ENCODE measurements at regions not wholly inside any gene's neighbourhood (a gene's known extent, or its start where the extent isn't known, plus 50 kb on each side); places are given as distances from the start of the nearest gene placed in this dataset.
"Not testable (repeated sequence)": the region's sequence is repeated elsewhere in the genome, so short reads cannot be mapped to it uniquely, and the experiment has no call there.

GRCh38 chr10:9402067-9402466, 1347.6 kb downstream of the GATA3 start:
- not testable (repeated sequence) for H3K4me3 Mint-ChIP-seq; H3K9me3 Mint-ChIP-seq; H3K36me3 Mint-ChIP-seq (ENCODE audit: low read depth); H3K4me1 Mint-ChIP-seq; H3K27ac Mint-ChIP-seq; ATAC-seq (replicated peaks)
- peaks cover 17% of the 10 kb centered on the region for H3K27me3 Mint-ChIP-seq

- H3K4me1 Mint-ChIP-seq; H3K9me3 Mint-ChIP-seq; H3K4me3 Mint-ChIP-seq; ATAC-seq (replicated peaks); H3K27ac Mint-ChIP-seq; H3K36me3 Mint-ChIP-seq (ENCODE audit: low read depth): not testable (repeated sequence)
- peaks cover 17% of the 10 kb centered on the region for H3K27me3 Mint-ChIP-seq
These were observed 1348.2 kb downstream of the GATA3 start for GRCh38 chr10:9402507-9403195.

GRCh38 chr10:9407201-9407600, 1352.7 kb downstream of the GATA3 start:
- ATAC-seq (replicated peaks); H3K4me1 Mint-ChIP-seq; H3K9me3 Mint-ChIP-seq; H3K27ac Mint-ChIP-seq; H3K36me3 Mint-ChIP-seq (ENCODE audit: low read depth); H3K4me3 Mint-ChIP-seq: not testable (repeated sequence)
- peaks cover 14% of the 10 kb centered on the region for H3K27me3 Mint-ChIP-seq

GRCh38 chr10:9416331-9416730, 1361.8 kb downstream of the GATA3 start:
- Mint-ChIP-seq H3K4me1 (no peaks in the 10 kb centered on the region), H3K9me3 (no peaks in the 10 kb centered on the region), H3K27me3 (peaks cover 12% of the 10 kb centered on the region), H3K4me3 (no peak overlapping the region), H3K27ac (no peak overlapping the region), H3K36me3 (ENCODE audit: low read depth) (no peaks in the 10 kb centered on the region)
- ATAC-seq (replicated peaks), result no peak

GRCh38 chr10:9419757-9420156, 1365.3 kb downstream of the GATA3 start:
- H3K27me3 Mint-ChIP-seq, result peaks cover 16% of the 10 kb centered on the region
- peaks cover 4% of the 10 kb centered on the region for H3K9me3 Mint-ChIP-seq
- no peaks in the 10 kb centered on the region for H3K4me1 Mint-ChIP-seq
- no peaks in the 10 kb centered on the region for H3K36me3 Mint-ChIP-seq (ENCODE audit: low read depth)
- H3K4me3 Mint-ChIP-seq, result no peak overlapping the region
- no peak for ATAC-seq (replicated peaks)
- no peak overlapping the region for H3K27ac Mint-ChIP-seq

- Mint-ChIP-seq H3K27me3 (peaks cover 24% of the 10 kb centered on the region), H3K36me3 (ENCODE audit: low read depth) (no peaks in the 10 kb centered on the region), H3K4me1 (no peaks in the 10 kb centered on the region), H3K27ac (no peak overlapping the region), H3K4me3 (no peak overlapping the region), H3K9me3 (peaks cover 13% of the 10 kb centered on the region)
- no peak for ATAC-seq (replicated peaks)
These were observed 1372.7 kb downstream of the GATA3 start for GRCh38 chr10:9427209-9427608.

- no peak overlapping the region for H3K27ac Mint-ChIP-seq
- no peak for ATAC-seq (replicated peaks)
- no peaks in the 10 kb centered on the region for H3K36me3 Mint-ChIP-seq (ENCODE audit: low read depth)
- no peaks in the 10 kb centered on the region for H3K4me1 Mint-ChIP-seq
- peaks cover 14% of the 10 kb centered on the region for H3K27me3 Mint-ChIP-seq
- H3K9me3 Mint-ChIP-seq, result no peaks in the 10 kb centered on the region
- H3K4me3 Mint-ChIP-seq, result no peak overlapping the region
These were observed 1382.6 kb downstream of the GATA3 start for GRCh38 chr10:9437131-9437530.

GRCh38 chr10:9443758-9444157, 1389.3 kb downstream of the GATA3 start:
- ATAC-seq (replicated peaks), result no peak
- Mint-ChIP-seq H3K27me3 (peaks cover 12% of the 10 kb centered on the region), H3K4me1 (no peaks in the 10 kb centered on the region), H3K36me3 (ENCODE audit: low read depth) (no peaks in the 10 kb centered on the region), H3K4me3 (no peak overlapping the region), H3K9me3 (peaks cover under 1% of the 10 kb centered on the region), H3K27ac (no peak overlapping the region)

GRCh38 chr10:9449530-9449929, 1395.0 kb downstream of the GATA3 start:
- ATAC-seq (replicated peaks), result no peak
- Mint-ChIP-seq H3K9me3 (peaks cover 8% of the 10 kb centered on the region), H3K4me3 (no peak overlapping the region), H3K4me1 (no peaks in the 10 kb centered on the region), H3K27me3 (peaks cover 10% of the 10 kb centered on the region), H3K27ac (no peak overlapping the region), H3K36me3 (ENCODE audit: low read depth) (no peaks in the 10 kb centered on the region)

- Mint-ChIP-seq H3K9me3 (peaks cover 8% of the 10 kb centered on the region), H3K36me3 (ENCODE audit: low read depth) (no peaks in the 10 kb centered on the region), H3K4me3 (no peak overlapping the region), H3K27me3 (peaks cover 7% of the 10 kb centered on the region), H3K4me1 (no peaks in the 10 kb centered on the region), H3K27ac (no peak overlapping the region)
- ATAC-seq (replicated peaks), result no peak
These were observed 1396.3 kb downstream of the GATA3 start for GRCh38 chr10:9450801-9451200.

- Mint-ChIP-seq H3K27ac (no peak overlapping the region), H3K36me3 (ENCODE audit: low read depth) (no peaks in the 10 kb centered on the region), H3K9me3 (peaks cover 8% of the 10 kb centered on the region), H3K4me3 (no peak overlapping the region), H3K27me3 (peaks cover 7% of the 10 kb centered on the region), H3K4me1 (no peaks in the 10 kb centered on the region)
- ATAC-seq (replicated peaks), result no peak
These were observed 1396.8 kb downstream of the GATA3 start for GRCh38 chr10:9451211-9451773.

GRCh38 chr10:9452056-9452455, 1397.6 kb downstream of the GATA3 start:
- no peaks in the 10 kb centered on the region for H3K4me1 Mint-ChIP-seq
- no peak for ATAC-seq (replicated peaks)
- peaks cover 7% of the 10 kb centered on the region for H3K27me3 Mint-ChIP-seq
- H3K36me3 Mint-ChIP-seq (ENCODE audit: low read depth), result no peaks in the 10 kb centered on the region
- H3K4me3 Mint-ChIP-seq, result no peak overlapping the region
- peaks cover 8% of the 10 kb centered on the region for H3K9me3 Mint-ChIP-seq
- no peak overlapping the region for H3K27ac Mint-ChIP-seq

GRCh38 chr10:9453871-9454270, 1399.4 kb downstream of the GATA3 start:
- H3K27ac Mint-ChIP-seq; H3K27me3 Mint-ChIP-seq; ATAC-seq (replicated peaks); H3K36me3 Mint-ChIP-seq (ENCODE audit: low read depth); H3K4me1 Mint-ChIP-seq; H3K4me3 Mint-ChIP-seq; H3K9me3 Mint-ChIP-seq: not testable (repeated sequence)

GRCh38 chr10:9469663-9470205, 1415.2 kb downstream of the GATA3 start:
- no peaks in the 10 kb centered on the region for H3K4me1 Mint-ChIP-seq
- H3K4me3 Mint-ChIP-seq, result no peak overlapping the region
- no peaks in the 10 kb centered on the region for H3K9me3 Mint-ChIP-seq
- ATAC-seq (replicated peaks), result no peak
- H3K27me3 Mint-ChIP-seq, result no peaks in the 10 kb centered on the region
- no peak overlapping the region for H3K27ac Mint-ChIP-seq
- H3K36me3 Mint-ChIP-seq (ENCODE audit: low read depth), result no peaks in the 10 kb centered on the region

GRCh38 chr10:9470581-9470980, 1416.1 kb downstream of the GATA3 start:
- H3K36me3 Mint-ChIP-seq (ENCODE audit: low read depth), result no peaks in the 10 kb centered on the region
- no peaks in the 10 kb centered on the region for H3K4me1 Mint-ChIP-seq
- no peaks in the 10 kb centered on the region for H3K9me3 Mint-ChIP-seq
- H3K27me3 Mint-ChIP-seq, result no peaks in the 10 kb centered on the region
- no peak for ATAC-seq (replicated peaks)
- H3K4me3 Mint-ChIP-seq, result no peak overlapping the region
- H3K27ac Mint-ChIP-seq, result no peak overlapping the region

All from activated T-helper 17 cell treated with anti-CD3 and anti-CD28 coated beads, Interleukin-2, amount 50 U/mL, for 72 hours (primary cell).